Prostate gland (tissue), 2 donors: ENCODE measurements at regions not wholly inside any gene's neighbourhood (a gene's known extent, or its start where the extent isn't known, plus 50 kb on each side); places are given as distances from the start of the nearest gene placed in this dataset.

Experiments used
- DNase-seq: peaks from one replicate; pipeline ENCODE4 v3.0.0-alpha.2; 2019; ENCODE audit warnings: low spot score
- H3K27ac ChIP-seq, 2 donors: fragments of 200-600 bp; sonication (generic); 2 replicates each; pipeline ENCODE4 v1.5.1; 2017 to 2019
- H3K27me3 ChIP-seq: fragments of 200-600 bp; sonication (generic); replicated peaks from 2 replicates; pipeline ENCODE4 v1.5.1; 2019; ENCODE audit not compliant: insufficient read depth
- H3K36me3 ChIP-seq, 2 donors: fragments of 200-600 bp; sonication (generic); 1 replicate in 1 of 2; 2 replicates in 1 of 2; pipeline versions ENCODE4 v1.5.1 to v1.8.1; 2017 to 2019
- H3K4me1 ChIP-seq: fragments of 200-600 bp; sonication (generic); replicated peaks from 2 replicates; pipeline ENCODE4 v1.5.1; 2019
- H3K4me3 ChIP-seq, 2 donors: fragments of 200-600 bp; sonication (generic); 2 replicates each; pipeline ENCODE4 v1.5.1; 2017 to 2019
- H3K9me3 ChIP-seq: fragments of 200-600 bp; sonication (generic); 2 replicates; pipeline ENCODE4 v1.5.1; 2017
- CTCF ChIP-seq, 4 experiments: fragments of 200-600 bp in 2 of 4; fragments of 450-650 bp in 2 of 4; sonication (generic) in 2 of 4; IDR thresholded peaks; 1 replicate in 3 of 4; 2 replicates in 1 of 4; pipeline ENCODE4 v1.5.1; 2016 to 2019; ENCODE audit warnings: antibody characterized with exemption in 4 of 4, mild to moderate bottlenecking in 2 of 4, moderate library complexity in 2 of 4
- POLR2A ChIP-seq: fragments of 450-650 bp; IDR thresholded peaks from one replicate; pipeline ENCODE4 v1.6.1; 2016; ENCODE audit warnings: antibody characterized with exemption, mild to moderate bottlenecking
- POLR2AphosphoS5 ChIP-seq: sonication (generic); formaldehyde crosslinking; IDR thresholded peaks from one replicate; pipeline ENCODE4 v1.6.1; 2017; ENCODE audit warnings: antibody characterized with exemption
- WGBS: methylation state at CpG from one replicate; pipeline ENCODE4 v1.1.5; 2018; 5-methylcytosine and 5-hydroxymethylcytosine counted together
- intact Hi-C: fragments of 100-400 bp; cut with DNase I; formaldehyde crosslinking; loops from one replicate; pipeline ENCODE4 v1.14.2; 2022

GRCh38 chr10:33533612-33534011 is 199.1 kb upstream of the NRP1 start:
- no peaks in the 10 kb centered on the region for H3K36me3 ChIP-seq
- no peak overlapping the region for H3K4me3 ChIP-seq
- TF ChIP-seq POLR2AphosphoS5 (no peak), CTCF (IDR thresholded peaks at IDR 0.05) (no peak), POLR2A (no peak)
- H3K27me3 ChIP-seq: no peaks in the 10 kb centered on the region
- no peaks in the 10 kb centered on the region for H3K4me1 ChIP-seq
- WGBS: 87% methylated on average over 5 of the region's 5 CpGs
- intact Hi-C loops: no loop called here
- no peaks in the 10 kb centered on the region for H3K9me3 ChIP-seq
- no peak overlapping the region for H3K27ac ChIP-seq
- no peak for DNase-seq

GRCh38 chr10:33532901-33533300 is 198.4 kb upstream of the NRP1 start:
- Histone ChIP-seq H3K4me1 (no peaks in the 10 kb centered on the region), H3K4me3 (no peak overlapping the region), H3K9me3 (no peaks in the 10 kb centered on the region), H3K36me3 (no peaks in the 10 kb centered on the region), H3K27ac (no peak overlapping the region), H3K27me3 (no peaks in the 10 kb centered on the region)
- 84% methylated on average over 7 of the region's 7 CpGs for WGBS
- DNase-seq: no peak
- intact Hi-C loops: no loop called here
- TF ChIP-seq POLR2A: no peak
- no peak for TF ChIP-seq CTCF (IDR thresholded peaks at IDR 0.05)
- no peak for TF ChIP-seq POLR2AphosphoS5

GRCh38 chr10:33529234-33529633 is 194.8 kb upstream of the NRP1 start:
- DNase-seq: no peak
- TF ChIP-seq CTCF (IDR thresholded peaks at IDR 0.05) (no peak), POLR2AphosphoS5 (no peak), POLR2A (no peak)

GRCh38 chr10:33524966-33525365 is 190.5 kb upstream of the NRP1 start:
- no peaks in the 10 kb centered on the region for H3K9me3 ChIP-seq
- H3K27ac ChIP-seq: no peak overlapping the region
- intact Hi-C loops: no loop called here
- TF ChIP-seq CTCF (IDR thresholded peaks at IDR 0.05) (no peak), POLR2A (no peak), POLR2AphosphoS5 (no peak)
- no peak overlapping the region for H3K4me3 ChIP-seq
- DNase-seq: no peak
- no peaks in the 10 kb centered on the region for H3K36me3 ChIP-seq
- H3K27me3 ChIP-seq: no peaks in the 10 kb centered on the region
- 53% methylated on average over 4 of the region's 4 CpGs for WGBS
- H3K4me1 ChIP-seq: no peaks in the 10 kb centered on the region

More at GRCh38 chr10:33529234-33529633, 194.8 kb upstream of the NRP1 start:
- no peak overlapping the region for H3K4me3 ChIP-seq
- H3K36me3 ChIP-seq: no peaks in the 10 kb centered on the region
- no peaks in the 10 kb centered on the region for H3K9me3 ChIP-seq
- no peaks in the 10 kb centered on the region for H3K4me1 ChIP-seq
- H3K27me3 ChIP-seq: no peaks in the 10 kb centered on the region
- intact Hi-C loops: no loop called here
- no peak overlapping the region for H3K27ac ChIP-seq

- Histone ChIP-seq H3K4me3 (no peak overlapping the region), H3K4me1 (no peaks in the 10 kb centered on the region), H3K9me3 (no peaks in the 10 kb centered on the region), H3K36me3 (no peaks in the 10 kb centered on the region), H3K27me3 (no peaks in the 10 kb centered on the region), H3K27ac (no peak overlapping the region)
- intact Hi-C loops: no loop called here
- no peak for TF ChIP-seq CTCF (IDR thresholded peaks at IDR 0.05)
- TF ChIP-seq POLR2A: no peak
- no peak for TF ChIP-seq POLR2AphosphoS5
- DNase-seq: no peak
- 96% methylated on average over 5 of the region's 5 CpGs for WGBS
These were observed 189.6 kb upstream of the NRP1 start for GRCh38 chr10:33524041-33524440.
